ENCODE measurements at regions not wholly inside any gene's neighbourhood (a gene's known extent, or its start where the extent isn't known, plus 50 kb on each side); places are given as distances from the start of the nearest gene placed in this dataset.

GRCh38 chrX:26747877-26748276, 531.9 kb downstream of the MAGEB5 start:
- Histone ChIP-seq H3K27ac (ENCODE audit: low read depth in 1 of 2, low read length in 2 of 2) (no peak overlapping the region), H3K79me2 (ENCODE audit: insufficient read depth, low read length) (no peaks in the 10 kb centered on the region), H3K36me3 (replicated peaks in 1 of 2; ENCODE audit: control insufficient read depth in 1 of 2, insufficient read depth in 2 of 2, low read length in 2 of 2) (no peaks in the 10 kb centered on the region), H2AFZ (ENCODE audit: insufficient read depth, low read depth, low read length, poor library complexity, severe bottlenecking) (no peak overlapping the region), H3K4me1 (ENCODE audit: control insufficient read depth in 1 of 2, insufficient read depth in 2 of 2, low read length in 2 of 2) (no peaks in the 10 kb centered on the region), H3K4me2 (replicated peaks; ENCODE audit: extremely low read depth, low read length, poor library complexity, severe bottlenecking) (no peak overlapping the region), H4K20me1 (ENCODE audit: insufficient read depth, low read length) (no peaks in the 10 kb centered on the region), H3K9ac (ENCODE audit: insufficient read depth, low read length, poor library complexity, severe bottlenecking) (no peak overlapping the region), H3K9me3 (replicated peaks in 1 of 2; ENCODE audit: control insufficient read depth in 1 of 2, insufficient read depth in 1 of 2, low read length in 2 of 2) (peaks cover 3 to 15% of the 10 kb centered on the region in 2 donors), H3K27me3 (ENCODE audit: control insufficient read depth in 2 of 2, insufficient read depth in 2 of 2, low read length in 2 of 2) (no peaks in the 10 kb centered on the region), H3K4me3 (replicated peaks in 1 of 3; ENCODE audit: low read depth in 2 of 3, low read length in 3 of 3) (no peak overlapping the region)
- DNase-seq, result no peak
- 100% methylated on average over 1 of the region's 12 CpGs for WGBS (ENCODE audit: insufficient coverage)
- Mint-ChIP-seq H3K9me3 (peaks cover 1 to 18% (median 6%) of the 10 kb centered on the region in 7 donors), H3K4me3 (no peak overlapping the region), H3K27me3 (ENCODE audit: low read depth in 3 of 3) (peaks cover 0 to 2% (median 0%) of the 10 kb centered on the region in 3 donors), H3K36me3 (no peaks in the 10 kb centered on the region), H3K27ac (no peak overlapping the region), H3K4me1 (no peaks in the 10 kb centered on the region)
- intact Hi-C loops (cut with micrococcal nuclease), result no loop called here
- no peak for TF ChIP-seq CTCF (IDR thresholded peaks at IDR 0.05)

GRCh38 chrX:26722666-26723428, 506.9 kb downstream of the MAGEB5 start:
- Histone ChIP-seq H2AFZ (ENCODE audit: insufficient read depth, low read depth, low read length, poor library complexity, severe bottlenecking) (no peak overlapping the region), H3K79me2 (ENCODE audit: insufficient read depth, low read length) (no peaks in the 10 kb centered on the region), H3K27ac (ENCODE audit: low read depth in 1 of 2, low read length in 2 of 2) (no peak overlapping the region), H3K27me3 (ENCODE audit: control insufficient read depth in 2 of 2, insufficient read depth in 2 of 2, low read length in 2 of 2) (no peaks in the 10 kb centered on the region), H3K36me3 (replicated peaks in 1 of 2; ENCODE audit: control insufficient read depth in 1 of 2, insufficient read depth in 2 of 2, low read length in 2 of 2) (no peaks in the 10 kb centered on the region), H3K9ac (ENCODE audit: insufficient read depth, low read length, poor library complexity, severe bottlenecking) (no peak overlapping the region), H3K4me3 (replicated peaks in 1 of 3; ENCODE audit: low read depth in 2 of 3, low read length in 3 of 3) (no peak overlapping the region), H3K4me2 (replicated peaks; ENCODE audit: extremely low read depth, low read length, poor library complexity, severe bottlenecking) (no peak overlapping the region), H3K4me1 (ENCODE audit: control insufficient read depth in 1 of 2, insufficient read depth in 2 of 2, low read length in 2 of 2) (no peaks in the 10 kb centered on the region), H3K9me3 (replicated peaks in 1 of 2; ENCODE audit: control insufficient read depth in 1 of 2, insufficient read depth in 1 of 2, low read length in 2 of 2) (peaks cover 0 to 8% of the 10 kb centered on the region in 2 donors), H4K20me1 (ENCODE audit: insufficient read depth, low read length) (no peaks in the 10 kb centered on the region)
- TF ChIP-seq CTCF (IDR thresholded peaks at IDR 0.05), result no peak
- Mint-ChIP-seq H3K4me3 (no peak overlapping the region), H3K27ac (peak overlapping the region in 1 of 7 donors; percentile 18), H3K4me1 (no peaks in the 10 kb centered on the region), H3K27me3 (ENCODE audit: low read depth in 3 of 3) (no peaks in the 10 kb centered on the region), H3K36me3 (no peaks in the 10 kb centered on the region), H3K9me3 (peaks cover 0 to 4% (median 2%) of the 10 kb centered on the region in 7 donors)
- 100% methylated on average over 1 of the region's 9 CpGs for WGBS (ENCODE audit: insufficient coverage)
- DNase-seq, result no peak
- intact Hi-C loops (cut with micrococcal nuclease), result no loop called here

Measured in CD14-positive monocyte (primary cell).